Neural cell (in vitro differentiated cells): ENCODE measurements at regions not wholly inside any gene's neighbourhood (a gene's known extent, or its start where the extent isn't known, plus 50 kb on each side); places are given as distances from the start of the nearest gene placed in this dataset.

Experiments
- H2AFZ ChIP-seq: fragments of 200-600, 300-800 bp; sonication (generic), shearing (Covaris generic); 2 replicates; pipeline ENCODE4 v1.6.0; 2014; ENCODE audit warnings: low read depth, mild to moderate bottlenecking, antibody characterized with exemption, low read length, moderate library complexity
- H3F3A ChIP-seq: fragments of 200-600 bp; shearing (Covaris generic); 2 replicates; pipeline ENCODE4 v1.6.1; 2016; ENCODE audit warnings: mild to moderate bottlenecking, moderate library complexity, mixed read lengths, antibody characterized with exemption, low read length; ENCODE audit not compliant: insufficient read depth, poor library complexity, severe bottlenecking
- H3K27ac ChIP-seq: fragments of 200-600, 300-800 bp; sonication (generic), shearing (Covaris generic); 2 replicates; pipeline ENCODE4 v1.5.1; 2014; ENCODE audit warnings: mild to moderate bottlenecking, low read length, moderate library complexity
- H3K27me3 ChIP-seq: fragments of 300-800, 200-600 bp; sonication (generic), shearing (Covaris generic); 2 replicates; pipeline ENCODE4 v1.6.0; 2014; ENCODE audit warnings: mild to moderate bottlenecking, low read depth, low read length, moderate library complexity; ENCODE audit not compliant: insufficient read depth
- H3K36me3 ChIP-seq: fragments of 300-800, 200-600 bp; sonication (generic), shearing (Covaris generic); 2 replicates; pipeline ENCODE4 v1.5.1; 2014; ENCODE audit warnings: mild to moderate bottlenecking, antibody characterized with exemption, low read length, moderate library complexity; ENCODE audit not compliant: insufficient read depth
- H3K4me2 ChIP-seq: fragments of 300-800, 200-600 bp; sonication (generic), shearing (Covaris generic); 2 replicates; pipeline ENCODE4 v1.6.0; 2014; ENCODE audit warnings: mild to moderate bottlenecking, low read length
- H3K4me3 ChIP-seq: fragments of 300-800, 200-600 bp; sonication (generic), shearing (Covaris generic); 2 replicates; pipeline ENCODE4 v1.5.1; 2014; ENCODE audit warnings: mild to moderate bottlenecking, low read length, moderate library complexity
- H3K79me2 ChIP-seq: fragments of 200-600 bp; shearing (Covaris generic); replicated peaks from 2 replicates; pipeline ENCODE4 v1.6.0; 2014; ENCODE audit warnings: mild to moderate bottlenecking, low read length, moderate library complexity; ENCODE audit not compliant: insufficient read depth
- H3K9ac ChIP-seq: fragments of 300-800, 200-600 bp; sonication (generic), shearing (Covaris generic); 2 replicates; pipeline ENCODE4 v1.6.1; 2016; ENCODE audit warnings: mild to moderate bottlenecking, low read length, mixed read lengths
- H3K9me2 ChIP-seq: fragments of 200-600 bp; shearing (Covaris generic); 2 replicates; pipeline ENCODE4 v1.6.1; 2016; ENCODE audit warnings: mild to moderate bottlenecking, low read length, mixed read lengths; ENCODE audit not compliant: insufficient read depth
- H3K9me3 ChIP-seq: fragments of 200-600, 300-800 bp; sonication (generic), shearing (Covaris generic); 2 replicates; pipeline ENCODE4 v1.6.1; 2016; ENCODE audit warnings: mild to moderate bottlenecking, mixed run types, low read length, moderate library complexity, mixed read lengths
- H4K20me1 ChIP-seq: fragments of 200-600 bp; shearing (Covaris generic); 2 replicates; pipeline ENCODE4 v1.6.1; 2016; ENCODE audit warnings: mild to moderate bottlenecking, mixed run types; ENCODE audit not compliant: insufficient read depth
- CTCF ChIP-seq: fragments of 450-650 bp; IDR thresholded peaks from 2 replicates; pipeline ENCODE4 v1.5.1; 2014; ENCODE audit warnings: antibody characterized with exemption, mild to moderate bottlenecking, moderate library complexity; ENCODE audit not compliant: poor library complexity, severe bottlenecking
- EP300 ChIP-seq: fragments of 450-650 bp; conservative IDR thresholded peaks from 2 replicates; pipeline ENCODE4 v1.6.1; 2014; ENCODE audit warnings: antibody characterized with exemption, mild to moderate bottlenecking, moderate library complexity; ENCODE audit not compliant: poor library complexity, severe bottlenecking
- EZH2 ChIP-seq: fragments of 200-600, 300-800 bp; shearing (Covaris generic), sonication (generic); IDR thresholded peaks from 2 replicates; pipeline ENCODE4 v1.6.1; 2014; ENCODE audit warnings: antibody characterized with exemption, low read length, borderline replicate concordance, mild to moderate bottlenecking; ENCODE audit not compliant: insufficient read depth, poor library complexity, severe bottlenecking
- MXI1 ChIP-seq: fragments of 450-650 bp; conservative IDR thresholded peaks from 2 replicates; pipeline ENCODE4 v1.6.1; 2014; ENCODE audit warnings: antibody characterized with exemption, mild to moderate bottlenecking; ENCODE audit not compliant: poor library complexity, severe bottlenecking
- POLR2AphosphoS5 ChIP-seq: IDR thresholded peaks from 2 replicates; pipeline ENCODE4 v1.6.1; 2012
- RAD21 ChIP-seq: fragments of 450-650 bp; conservative IDR thresholded peaks from 2 replicates; pipeline ENCODE4 v1.6.1; 2014; ENCODE audit warnings: antibody characterized with exemption, mild to moderate bottlenecking, moderate library complexity
- REST ChIP-seq: IDR thresholded peaks from 2 replicates; pipeline ENCODE4 v1.6.1; 2012; ENCODE audit warnings: borderline replicate concordance
- SMC3 ChIP-seq: fragments of 450-650 bp; conservative IDR thresholded peaks from 2 replicates; pipeline ENCODE4 v1.6.1; 2014; ENCODE audit warnings: antibody characterized with exemption, mild to moderate bottlenecking, moderate library complexity; ENCODE audit not compliant: poor library complexity
- TAF1 ChIP-seq: IDR thresholded peaks from 2 replicates; pipeline ENCODE4 v1.6.1; 2012; ENCODE audit warnings: low read depth

- Histone ChIP-seq H3K27ac (no peak overlapping the region), H2AFZ (no peak overlapping the region), H3K4me3 (no peak overlapping the region), H3K9ac (no peak overlapping the region), H3K9me2 (no peaks in the 10 kb centered on the region), H3K36me3 (no peaks in the 10 kb centered on the region), H3K4me2 (no peak overlapping the region), H3K27me3 (no peaks in the 10 kb centered on the region), H3F3A (no peaks in the 10 kb centered on the region), H3K9me3 (no peaks in the 10 kb centered on the region), H4K20me1 (no peaks in the 10 kb centered on the region), H3K79me2 (no peaks in the 10 kb centered on the region)
- TF ChIP-seq SMC3 (no peak), TAF1 (no peak), MXI1 (no peak), POLR2AphosphoS5 (no peak), RAD21 (no peak), EP300 (no peak), CTCF (no peak), EZH2 (no peak), REST (no peak)
These were observed 546.7 kb upstream of the ADAMTS9 start for GRCh38 chr3:65234499-65234898.

GRCh38 chr3:65233561-65233960 lies 545.8 kb upstream of the ADAMTS9 start:
- Histone ChIP-seq H3K9me2 (no peaks in the 10 kb centered on the region), H2AFZ (no peak overlapping the region), H3K9me3 (no peaks in the 10 kb centered on the region), H3K79me2 (no peaks in the 10 kb centered on the region), H3K36me3 (no peaks in the 10 kb centered on the region), H3K4me3 (no peak overlapping the region), H3K9ac (no peak overlapping the region), H3K27ac (no peak overlapping the region), H3F3A (no peaks in the 10 kb centered on the region), H4K20me1 (no peaks in the 10 kb centered on the region), H3K4me2 (no peak overlapping the region), H3K27me3 (no peaks in the 10 kb centered on the region)
- TF ChIP-seq EZH2 (no peak), EP300 (no peak), SMC3 (no peak), POLR2AphosphoS5 (no peak), RAD21 (no peak), TAF1 (no peak), REST (no peak), MXI1 (no peak), CTCF (no peak)
